Caco-2 (cell line): ENCODE measurements at regions not wholly inside any gene's neighbourhood (a gene's known extent, or its start where the extent isn't known, plus 50 kb on each side); places are given as distances from the start of the nearest gene placed in this dataset.

Experiments used
- BruUV-seq: library from RNA; stranded (reverse); fragments of 400-500 nt; replicated peaks from 2 replicates; lab custom pipeline; 2021; lab: Mats Ljungman, UMichigan
- CTCF ChIA-PET: fragments of 300-600 bp; sonication (Branson Sonifier 250); formaldehyde crosslinking; loops from one replicate; lab custom pipeline; 2022; ENCODE audit warnings: antibody characterized with exemption; lab: Charles Lee
- POLR2A ChIA-PET: fragments of 300-600 bp; sonication (Branson Sonifier 250); formaldehyde crosslinking; loops from one replicate; lab custom pipeline; 2022; ENCODE audit warnings: antibody characterized with exemption; lab: Charles Lee
- DNase-seq, 2 experiments: peaks; one replicate each; pipeline versions ENCODE4 v3.0.0 to v3.0.0-alpha.2; 2020 to 2022
- H3K27me3 ChIP-seq: replicated peaks from 2 replicates; pipeline ENCODE4 v1.6.0; 2011; ENCODE audit warnings: low read length; ENCODE audit not compliant: control insufficient read depth, insufficient read depth
- H3K36me3 ChIP-seq: 2 replicates; pipeline ENCODE4 v1.5.1; 2011; ENCODE audit warnings: low read length; ENCODE audit not compliant: control insufficient read depth, insufficient read depth
- H3K4me1 ChIP-seq: fragments of 250-450 bp; sonication (Bioruptor Pico); 2 replicates; pipeline ENCODE4 v1.5.1; 2020; ENCODE audit warnings: mild to moderate bottlenecking
- H3K4me3 ChIP-seq: 2 replicates; pipeline ENCODE4 v1.5.1; 2011; ENCODE audit warnings: low read depth, mild to moderate bottlenecking, control low read depth, low read length
- H3K9me3 ChIP-seq: fragments of 250-450 bp; sonication (Bioruptor Pico); 2 replicates; pipeline ENCODE4 v1.5.1; 2020; ENCODE audit warnings: mild to moderate bottlenecking, moderate library complexity
- H3K27ac Mint-ChIP-seq: one replicate; pipeline ENCODE4 v1.8.0; 2022; ENCODE audit warnings: mixed read lengths; ENCODE audit not compliant: unreplicated experiment
- H3K27me3 Mint-ChIP-seq: one replicate; pipeline ENCODE4 v1.8.0; 2022; ENCODE audit warnings: mixed read lengths; ENCODE audit not compliant: insufficient read depth, unreplicated experiment
- H3K36me3 Mint-ChIP-seq: one replicate; pipeline ENCODE4 v1.8.0; 2022; ENCODE audit warnings: mild to moderate bottlenecking, mixed read lengths; ENCODE audit not compliant: insufficient read depth, unreplicated experiment
- H3K4me1 Mint-ChIP-seq: one replicate; pipeline ENCODE4 v1.8.0; 2022; ENCODE audit warnings: low read depth, mixed read lengths; ENCODE audit not compliant: unreplicated experiment
- H3K4me3 Mint-ChIP-seq: one replicate; pipeline ENCODE4 v1.8.0; 2022; ENCODE audit warnings: mild to moderate bottlenecking, moderate library complexity, mixed read lengths; ENCODE audit not compliant: unreplicated experiment
- H3K9me3 Mint-ChIP-seq: one replicate; pipeline ENCODE4 v1.8.0; 2022; ENCODE audit warnings: mixed read lengths; ENCODE audit not compliant: unreplicated experiment
- intact Hi-C: fragments of 100-400 bp; cut with micrococcal nuclease; formaldehyde crosslinking; loops from one replicate; pipeline ENCODE4 v1.10.0; 2022; ENCODE audit not compliant: unreplicated experiment
- TF ChIP-seq, protein P1 (sequence below), 2 experiments: fragments of 200-600 bp in 1 of 2; IDR thresholded peaks; 1 replicate in 1 of 2; 2 replicates in 1 of 2; pipeline versions ENCODE4 v1.5.1 to v1.8.0; 2011 to 2022; ENCODE audit warnings: antibody characterized with exemption in 1 of 2, control low read depth in 1 of 2, inconsistent platforms in 1 of 2, low read depth in 1 of 2, low read length in 1 of 2, mild to moderate bottlenecking in 1 of 2, moderate library complexity in 1 of 2; ENCODE audit not compliant: insufficient read depth in 1 of 2, severe bottlenecking in 1 of 2, unreplicated experiment in 1 of 2

- Histone ChIP-seq H3K4me3 (no peak overlapping the region), H3K27me3 (no peaks in the 10 kb centered on the region), H3K9me3 (no peaks in the 10 kb centered on the region), H3K4me1 (no peaks in the 10 kb centered on the region), H3K36me3 (no peaks in the 10 kb centered on the region)
- Mint-ChIP-seq H3K27ac (no peak overlapping the region), H3K4me1 (no peaks in the 10 kb centered on the region), H3K4me3 (no peak overlapping the region), H3K27me3 (no peaks in the 10 kb centered on the region), H3K9me3 (peaks cover 10% of the 10 kb centered on the region), H3K36me3 (no peaks in the 10 kb centered on the region)
- BruUV-seq, result no TSS peak
- intact Hi-C loops, result no loop called here
- ChIA-PET POLR2A (no interaction called here), CTCF (interaction anchor here (0.6 to 0.7 kb wide), 2 partner anchors 61 to 201 kb away, joined by 3 read pairs; no protein-coding TSS in a partner anchor)
- no peak for DNase-seq
- TF ChIP-seq, protein P1, sequence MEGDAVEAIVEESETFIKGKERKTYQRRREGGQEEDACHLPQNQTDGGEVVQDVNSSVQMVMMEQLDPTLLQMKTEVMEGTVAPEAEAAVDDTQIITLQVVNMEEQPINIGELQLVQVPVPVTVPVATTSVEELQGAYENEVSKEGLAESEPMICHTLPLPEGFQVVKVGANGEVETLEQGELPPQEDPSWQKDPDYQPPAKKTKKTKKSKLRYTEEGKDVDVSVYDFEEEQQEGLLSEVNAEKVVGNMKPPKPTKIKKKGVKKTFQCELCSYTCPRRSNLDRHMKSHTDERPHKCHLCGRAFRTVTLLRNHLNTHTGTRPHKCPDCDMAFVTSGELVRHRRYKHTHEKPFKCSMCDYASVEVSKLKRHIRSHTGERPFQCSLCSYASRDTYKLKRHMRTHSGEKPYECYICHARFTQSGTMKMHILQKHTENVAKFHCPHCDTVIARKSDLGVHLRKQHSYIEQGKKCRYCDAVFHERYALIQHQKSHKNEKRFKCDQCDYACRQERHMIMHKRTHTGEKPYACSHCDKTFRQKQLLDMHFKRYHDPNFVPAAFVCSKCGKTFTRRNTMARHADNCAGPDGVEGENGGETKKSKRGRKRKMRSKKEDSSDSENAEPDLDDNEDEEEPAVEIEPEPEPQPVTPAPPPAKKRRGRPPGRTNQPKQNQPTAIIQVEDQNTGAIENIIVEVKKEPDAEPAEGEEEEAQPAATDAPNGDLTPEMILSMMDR (IDR thresholded peaks at IDR 0.05; ENCODE audit: insufficient read depth in 1 of 2, low read depth in 1 of 2, low read length in 1 of 2, severe bottlenecking in 1 of 2, unreplicated experiment in 1 of 2), result no peak
Measured at GRCh38 chr12:72082986-72083820, 144.6 kb downstream of the TPH2 start.

DNA sequence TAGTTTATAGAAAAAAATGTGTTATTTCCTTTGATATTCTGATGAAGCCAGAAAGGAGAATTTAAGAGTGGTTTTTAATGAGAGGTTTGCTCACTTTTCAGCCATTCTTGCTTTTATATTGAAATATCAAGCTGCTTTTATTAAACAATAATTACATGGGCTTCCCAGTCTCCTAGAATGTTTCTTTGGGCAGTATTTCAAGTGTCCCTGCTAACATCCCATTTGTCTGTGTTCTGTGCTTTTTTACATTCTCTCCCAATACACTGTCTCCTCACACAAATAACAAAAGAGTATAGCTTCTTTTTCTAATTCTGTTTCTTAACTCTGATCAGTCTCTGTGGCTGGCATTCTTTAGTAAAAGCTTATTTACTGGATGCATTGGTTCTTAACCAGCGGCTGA is 145.4 kb downstream of the TPH2 start:
- no peak overlapping the region for H3K4me3 Mint-ChIP-seq
- CTCF ChIA-PET, result no interaction called here
- no peak for DNase-seq
- H3K36me3 Mint-ChIP-seq, result no peaks in the 10 kb centered on the region
- Histone ChIP-seq H3K4me1 (no peaks in the 10 kb centered on the region), H3K9me3 (no peaks in the 10 kb centered on the region), H3K27me3 (no peaks in the 10 kb centered on the region), H3K4me3 (no peak overlapping the region), H3K36me3 (no peaks in the 10 kb centered on the region)
- BruUV-seq, result no TSS peak
- POLR2A ChIA-PET, result no interaction called here
- H3K27ac Mint-ChIP-seq, result no peak overlapping the region
- no peaks in the 10 kb centered on the region for H3K27me3 Mint-ChIP-seq
- H3K4me1 Mint-ChIP-seq, result no peaks in the 10 kb centered on the region
- intact Hi-C loops, result no loop called here
- TF ChIP-seq, protein P1 (IDR thresholded peaks at IDR 0.05; ENCODE audit: insufficient read depth in 1 of 2, low read depth in 1 of 2, low read length in 1 of 2, severe bottlenecking in 1 of 2, unreplicated experiment in 1 of 2), result no peak
- peaks cover 7% of the 10 kb centered on the region for H3K9me3 Mint-ChIP-seq

- BruUV-seq, result no TSS peak
- no peak for DNase-seq
- H3K4me3 ChIP-seq, result no peak overlapping the region
- TF ChIP-seq, protein P1 (IDR thresholded peaks at IDR 0.05; ENCODE audit: insufficient read depth in 1 of 2, low read depth in 1 of 2, low read length in 1 of 2, severe bottlenecking in 1 of 2, unreplicated experiment in 1 of 2), result no peak
- H3K36me3 ChIP-seq, result no peaks in the 10 kb centered on the region
- POLR2A ChIA-PET, result no interaction called here
- Mint-ChIP-seq H3K9me3 (no peaks in the 10 kb centered on the region), H3K4me1 (no peaks in the 10 kb centered on the region), H3K4me3 (no peak overlapping the region), H3K36me3 (no peaks in the 10 kb centered on the region), H3K27ac (no peak overlapping the region), H3K27me3 (no peaks in the 10 kb centered on the region)
- no peaks in the 10 kb centered on the region for H3K27me3 ChIP-seq
- CTCF ChIA-PET, result no interaction called here
- no peaks in the 10 kb centered on the region for H3K4me1 ChIP-seq
- intact Hi-C loops, result no loop called here
- no peaks in the 10 kb centered on the region for H3K9me3 ChIP-seq
Measured at GRCh38 chr12:72084880-72085279, 146.2 kb downstream of the TPH2 start.
